Ectodermal cell (in vitro differentiated cells): ENCODE measurements at regions not wholly inside any gene's neighbourhood (a gene's known extent, or its start where the extent isn't known, plus 50 kb on each side); places are given as distances from the start of the nearest gene placed in this dataset.

ENCODE experiments used
- H3K27ac ChIP-seq: 2 replicates; pipeline ENCODE4 v1.7.0; 2013; ENCODE audit warnings: mild to moderate bottlenecking, low read depth, low read length; ENCODE audit not compliant: insufficient read depth, poor library complexity, severe bottlenecking
- H3K27me3 ChIP-seq: 2 replicates; pipeline ENCODE4 v1.7.0; 2013; ENCODE audit warnings: mild to moderate bottlenecking, low read length; ENCODE audit not compliant: insufficient read depth, control insufficient read depth, poor library complexity, severe bottlenecking
- H3K36me3 ChIP-seq: one replicate; pipeline ENCODE4 v1.7.0; 2013; ENCODE audit warnings: low read length; ENCODE audit not compliant: control insufficient read depth, insufficient read depth
- H3K4me1 ChIP-seq: one replicate; pipeline ENCODE4 v1.7.0; 2013; ENCODE audit warnings: low read length; ENCODE audit not compliant: control insufficient read depth, insufficient read depth
- H3K4me3 ChIP-seq: 2 replicates; pipeline ENCODE4 v1.7.0; 2013; ENCODE audit warnings: low read depth, low read length, control low read depth; ENCODE audit not compliant: insufficient read depth
- H3K9me3 ChIP-seq: 2 replicates; pipeline ENCODE4 v1.7.0; 2013; ENCODE audit warnings: mild to moderate bottlenecking, low read length, moderate library complexity; ENCODE audit not compliant: control insufficient read depth
- WGBS, 2 experiments: methylation state at CpG; one replicate each; pipeline ENCODE4 v1.1.7; 2013; ENCODE audit warnings: missing lambda C conversion rate in 2 of 2; 5-methylcytosine and 5-hydroxymethylcytosine counted together

DNA sequence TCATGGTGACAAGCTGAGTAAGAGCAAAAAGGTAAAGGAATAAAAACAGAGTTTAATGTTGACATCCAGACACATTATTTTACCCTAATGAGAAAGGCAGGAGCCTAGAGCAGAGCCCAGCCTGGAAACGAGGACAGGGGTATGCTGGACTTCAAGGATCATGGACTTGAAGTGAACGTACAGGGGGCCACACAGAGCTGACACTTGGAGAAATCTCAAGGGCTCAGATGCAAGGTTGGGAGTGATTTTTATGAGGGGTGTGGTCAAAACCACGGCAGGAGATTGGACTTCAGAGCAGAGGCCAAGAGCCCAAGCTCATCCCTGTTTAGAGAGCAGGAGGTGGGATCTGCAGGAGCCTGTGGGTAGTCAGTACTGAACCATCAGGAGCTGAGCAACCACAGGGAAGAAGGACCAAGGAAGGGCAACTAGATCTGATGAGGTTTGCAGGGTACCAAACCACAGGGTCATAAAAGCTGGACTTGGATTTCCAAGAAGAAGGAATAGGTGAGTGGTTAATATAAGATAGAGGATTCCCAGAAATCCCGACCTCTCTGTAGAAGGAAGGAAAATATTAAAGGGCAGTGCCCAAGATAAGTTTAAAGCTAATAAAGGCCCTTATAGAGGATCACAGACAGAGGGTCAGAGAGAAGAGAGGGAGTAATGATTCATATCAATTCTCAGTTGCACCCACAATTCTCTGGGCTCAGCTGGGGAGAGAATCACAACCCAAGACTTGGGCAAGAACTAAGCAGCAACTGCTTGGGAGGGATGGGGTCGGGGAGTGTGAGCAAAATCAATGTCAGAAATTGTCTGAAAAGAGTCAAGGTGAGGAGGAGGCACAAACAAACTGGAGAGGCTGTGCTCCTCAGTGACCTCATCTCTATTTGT lies 331.7 kb downstream of the SOX9 start:
- no peaks in the 10 kb centered on the region for H3K4me1 ChIP-seq
- WGBS, 2 experiments, result 91% methylated on average over 5 of the region's 5 CpGs
- no peak overlapping the region for H3K4me3 ChIP-seq
- H3K27me3 ChIP-seq, result no peaks in the 10 kb centered on the region
- no peaks in the 10 kb centered on the region for H3K36me3 ChIP-seq
- H3K9me3 ChIP-seq, result no peaks in the 10 kb centered on the region
- H3K27ac ChIP-seq, result no peak overlapping the region

DNA sequence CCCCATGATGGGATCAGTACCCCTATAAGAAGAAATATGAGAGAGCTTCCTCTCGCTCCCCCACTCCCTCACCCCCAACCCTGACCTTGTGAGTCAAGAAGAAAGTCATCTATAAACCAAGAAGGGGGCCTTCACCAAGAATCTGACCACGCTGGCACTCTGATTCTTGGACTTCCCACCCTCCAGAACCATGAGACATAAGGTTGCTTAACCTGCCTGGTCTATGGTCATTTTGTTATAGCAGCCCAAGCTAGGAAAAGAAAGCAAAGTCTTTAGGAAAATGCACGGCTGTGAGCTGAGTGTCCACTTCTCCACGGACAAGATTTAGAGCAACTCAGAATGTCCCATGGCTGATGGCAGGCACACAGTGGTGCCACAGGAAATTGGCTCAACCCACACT lies 333.5 kb downstream of the SOX9 start:
- H3K9me3 ChIP-seq, result no peaks in the 10 kb centered on the region
- H3K4me3 ChIP-seq, result no peak overlapping the region
- H3K27me3 ChIP-seq, result no peaks in the 10 kb centered on the region
- no peaks in the 10 kb centered on the region for H3K4me1 ChIP-seq
- H3K36me3 ChIP-seq, result no peaks in the 10 kb centered on the region
- WGBS, 2 experiments, result 92 to 97% methylated on average over 4 of the region's 4 CpGs
- no peak overlapping the region for H3K27ac ChIP-seq

GRCh38 chr17:72455562-72455961 lies 334.7 kb downstream of the SOX9 start:
- no peaks in the 10 kb centered on the region for H3K36me3 ChIP-seq
- no peak overlapping the region for H3K27ac ChIP-seq
- H3K4me1 ChIP-seq, result no peaks in the 10 kb centered on the region
- 84 to 86% methylated on average over 8 of the region's 8 CpGs for WGBS, 2 experiments
- H3K9me3 ChIP-seq, result no peaks in the 10 kb centered on the region
- H3K27me3 ChIP-seq, result no peaks in the 10 kb centered on the region
- no peak overlapping the region for H3K4me3 ChIP-seq

DNA sequence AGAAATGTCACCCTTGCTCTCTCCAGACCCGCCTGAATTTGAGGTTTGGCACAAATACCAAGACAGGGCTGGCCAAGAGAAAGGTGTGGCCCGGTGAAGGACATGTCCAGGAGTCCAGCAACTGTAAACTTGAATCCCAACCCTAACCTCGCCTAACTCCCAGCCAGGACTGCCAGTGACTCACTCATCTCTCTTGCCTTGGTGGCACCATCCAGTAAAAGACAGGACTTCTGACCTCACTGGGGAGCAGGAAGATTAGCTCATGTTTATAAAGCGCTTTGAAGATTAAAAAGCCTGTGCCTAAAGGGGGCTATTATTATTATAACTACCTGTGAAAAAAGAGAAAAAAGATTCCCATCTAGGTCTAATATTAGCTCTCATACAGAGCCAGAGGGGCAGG lies 335.3 kb downstream of the SOX9 start:
- H3K27me3 ChIP-seq, result no peaks in the 10 kb centered on the region
- H3K36me3 ChIP-seq, result no peaks in the 10 kb centered on the region
- H3K27ac ChIP-seq, result no peak overlapping the region
- no peaks in the 10 kb centered on the region for H3K4me1 ChIP-seq
- 82 to 87% methylated on average over 3 to 4 of the region's 4 CpGs for WGBS, 2 experiments
- no peaks in the 10 kb centered on the region for H3K9me3 ChIP-seq
- no peak overlapping the region for H3K4me3 ChIP-seq

- H3K4me3 ChIP-seq, result no peak overlapping the region
- H3K36me3 ChIP-seq, result no peaks in the 10 kb centered on the region
- H3K9me3 ChIP-seq, result no peaks in the 10 kb centered on the region
- H3K27ac ChIP-seq, result no peak overlapping the region
- no peaks in the 10 kb centered on the region for H3K27me3 ChIP-seq
- 87 to 88% methylated on average over 5 of the region's 5 CpGs for WGBS, 2 experiments
- H3K4me1 ChIP-seq, result no peaks in the 10 kb centered on the region
Measured at GRCh38 chr17:72457712-72458111, 336.9 kb downstream of the SOX9 start.

DNA sequence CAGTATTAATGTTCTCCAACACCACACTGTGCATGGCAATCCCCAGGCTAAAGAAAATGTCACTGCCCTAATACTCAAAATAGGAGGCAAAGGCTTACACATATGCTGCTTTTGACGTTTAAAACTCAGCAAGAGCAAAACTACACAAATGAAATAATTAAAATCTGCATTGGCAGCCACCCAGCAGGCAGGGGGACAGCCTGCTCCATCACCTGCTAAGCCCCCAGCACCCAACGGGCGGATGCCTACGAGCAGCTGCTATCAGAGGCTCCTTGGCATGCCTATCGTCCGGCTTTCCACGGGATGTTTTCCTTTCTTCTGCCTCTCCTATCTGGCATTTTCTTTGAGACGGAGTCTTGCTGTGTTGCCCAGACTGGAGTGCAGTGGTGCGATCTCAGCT lies 337.5 kb downstream of the SOX9 start:
- 91 to 93% methylated on average over 9 of the region's 9 CpGs for WGBS, 2 experiments
- H3K36me3 ChIP-seq, result no peaks in the 10 kb centered on the region
- H3K9me3 ChIP-seq, result no peaks in the 10 kb centered on the region
- no peak overlapping the region for H3K4me3 ChIP-seq
- H3K4me1 ChIP-seq, result no peaks in the 10 kb centered on the region
- H3K27me3 ChIP-seq, result no peaks in the 10 kb centered on the region
- no peak overlapping the region for H3K27ac ChIP-seq

DNA sequence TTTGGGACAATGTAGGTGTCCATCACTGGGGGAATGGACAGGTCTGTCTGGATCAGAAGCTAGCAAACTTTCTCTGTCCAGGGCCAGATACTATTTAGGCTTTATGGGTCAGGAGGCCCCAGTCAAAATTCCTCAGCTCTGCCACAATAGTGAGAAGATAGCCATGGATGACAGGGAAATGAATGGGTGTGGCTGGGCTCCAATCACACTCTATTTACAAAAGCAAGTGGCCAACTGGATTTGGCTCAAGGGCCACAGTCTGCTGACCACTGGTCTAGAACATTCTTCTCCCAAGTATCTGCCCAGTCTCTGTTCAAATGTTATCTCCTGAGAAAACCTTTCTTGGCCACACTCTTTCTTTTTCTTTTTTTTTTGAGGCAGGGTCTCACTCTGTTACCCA lies 339.9 kb downstream of the SOX9 start:
- H3K27ac ChIP-seq, result no peak overlapping the region
- H3K9me3 ChIP-seq, result peaks cover 3% of the 10 kb centered on the region
- H3K4me3 ChIP-seq, result no peak overlapping the region
- H3K4me1 ChIP-seq, result peaks cover 7% of the 10 kb centered on the region
- no peaks in the 10 kb centered on the region for H3K27me3 ChIP-seq
- H3K36me3 ChIP-seq, result no peaks in the 10 kb centered on the region

GRCh38 chr17:72461757-72462156 lies 340.9 kb downstream of the SOX9 start:
- Histone ChIP-seq H3K4me3 (no peak overlapping the region), H3K4me1 (peaks cover 11% of the 10 kb centered on the region), H3K27ac (no peak overlapping the region), H3K9me3 (peaks cover 3% of the 10 kb centered on the region), H3K36me3 (no peaks in the 10 kb centered on the region), H3K27me3 (no peaks in the 10 kb centered on the region)
- WGBS, 2 experiments, result 91 to 92% methylated on average over 5 of the region's 5 CpGs

- H3K9me3 ChIP-seq, result peaks cover 3% of the 10 kb centered on the region
- 81 to 90% methylated on average over 1 of the region's 1 CpG for WGBS, 2 experiments
- H3K27ac ChIP-seq, result no peak overlapping the region
- H3K4me1 ChIP-seq, result peaks cover 11% of the 10 kb centered on the region
- no peaks in the 10 kb centered on the region for H3K27me3 ChIP-seq
- no peak overlapping the region for H3K4me3 ChIP-seq
- no peaks in the 10 kb centered on the region for H3K36me3 ChIP-seq
Measured at GRCh38 chr17:72462407-72462806, 341.6 kb downstream of the SOX9 start.

- H3K4me1 ChIP-seq, result peaks cover 11% of the 10 kb centered on the region
- no peaks in the 10 kb centered on the region for H3K27me3 ChIP-seq
- 95 to 97% methylated on average over 4 of the region's 4 CpGs for WGBS, 2 experiments
- H3K36me3 ChIP-seq, result no peaks in the 10 kb centered on the region
- H3K9me3 ChIP-seq, result peaks cover 3% of the 10 kb centered on the region
- H3K27ac ChIP-seq, result no peak overlapping the region
- H3K4me3 ChIP-seq, result no peak overlapping the region
Measured at GRCh38 chr17:72462814-72463213, 342.0 kb downstream of the SOX9 start.
